GM13977 (cell line): ENCODE measurements at regions not wholly inside any gene's neighbourhood (a gene's known extent, or its start where the extent isn't known, plus 50 kb on each side); places are given as distances from the start of the nearest gene placed in this dataset.

Source experiments
- DNase-seq: peaks from one replicate; pipeline ENCODE4 v3.0.0; 2012; ENCODE audit warnings: low spot score
- in situ Hi-C: fragments of 300-500 bp; cut with MboI; formaldehyde crosslinking; loops from one replicate; pipeline ENCODE4 v1.12.0; 2022; ENCODE audit warnings: low sequenced_read_pairs, low pct_unique_long_range_greater_than_20kb, mixed read lengths, inconsistent platforms; ENCODE audit not compliant: unreplicated experiment
- TF ChIP-seq, protein P1 (sequence below): IDR thresholded peaks from 2 replicates; pipeline ENCODE4 v1.5.1; 2012; ENCODE audit warnings: mild to moderate bottlenecking, control low read depth; ENCODE audit not compliant: insufficient read depth; ENCODE audit errors: extremely low read depth, missing control alignments

DNA sequence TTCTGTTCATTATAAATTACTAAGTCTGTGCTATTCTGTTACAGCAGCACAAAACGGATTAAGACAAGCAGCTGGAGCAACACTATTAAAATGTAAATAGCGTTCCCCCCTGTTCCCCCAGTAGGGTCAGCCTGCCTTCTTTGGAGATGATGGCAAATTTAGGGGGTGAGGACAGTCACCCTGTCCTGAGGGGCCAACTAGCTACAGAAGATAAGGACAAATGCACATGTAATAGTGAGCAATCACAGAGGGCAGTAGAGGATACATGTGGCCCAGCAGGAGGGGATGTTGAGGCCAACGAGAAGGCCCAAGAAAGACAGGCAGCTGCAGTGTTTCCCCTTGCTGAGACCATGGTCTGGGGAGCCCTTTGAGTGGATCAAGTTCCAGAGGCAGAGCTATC lies 266.7 kb upstream of the CDYL start:
- TF ChIP-seq, protein P1, sequence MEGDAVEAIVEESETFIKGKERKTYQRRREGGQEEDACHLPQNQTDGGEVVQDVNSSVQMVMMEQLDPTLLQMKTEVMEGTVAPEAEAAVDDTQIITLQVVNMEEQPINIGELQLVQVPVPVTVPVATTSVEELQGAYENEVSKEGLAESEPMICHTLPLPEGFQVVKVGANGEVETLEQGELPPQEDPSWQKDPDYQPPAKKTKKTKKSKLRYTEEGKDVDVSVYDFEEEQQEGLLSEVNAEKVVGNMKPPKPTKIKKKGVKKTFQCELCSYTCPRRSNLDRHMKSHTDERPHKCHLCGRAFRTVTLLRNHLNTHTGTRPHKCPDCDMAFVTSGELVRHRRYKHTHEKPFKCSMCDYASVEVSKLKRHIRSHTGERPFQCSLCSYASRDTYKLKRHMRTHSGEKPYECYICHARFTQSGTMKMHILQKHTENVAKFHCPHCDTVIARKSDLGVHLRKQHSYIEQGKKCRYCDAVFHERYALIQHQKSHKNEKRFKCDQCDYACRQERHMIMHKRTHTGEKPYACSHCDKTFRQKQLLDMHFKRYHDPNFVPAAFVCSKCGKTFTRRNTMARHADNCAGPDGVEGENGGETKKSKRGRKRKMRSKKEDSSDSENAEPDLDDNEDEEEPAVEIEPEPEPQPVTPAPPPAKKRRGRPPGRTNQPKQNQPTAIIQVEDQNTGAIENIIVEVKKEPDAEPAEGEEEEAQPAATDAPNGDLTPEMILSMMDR, result no peak
- no peak for DNase-seq
- in situ Hi-C loops, result no loop called here

DNA sequence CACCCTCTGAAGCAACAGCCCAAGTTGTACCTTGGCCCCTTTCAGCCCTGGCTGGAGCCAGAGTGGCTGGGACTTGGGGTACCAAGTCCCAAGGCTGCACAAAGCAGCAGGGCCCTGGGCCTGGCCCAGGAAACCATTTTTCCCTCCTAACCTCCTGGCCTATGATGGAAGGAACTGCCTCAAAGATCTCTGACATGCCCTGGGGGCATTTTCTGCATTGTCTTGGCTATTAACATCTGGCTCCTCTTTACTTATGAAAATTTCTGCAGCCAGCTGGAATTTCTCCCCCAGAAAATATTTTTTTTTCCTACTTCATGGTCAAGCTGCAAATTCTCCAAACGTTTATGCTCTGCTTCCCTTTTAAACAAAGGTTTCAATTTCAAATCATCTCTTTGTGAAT lies 269.4 kb upstream of the CDYL start:
- in situ Hi-C loops, result no loop called here
- TF ChIP-seq, protein P1, result no peak
- DNase-seq, result no peak

DNA sequence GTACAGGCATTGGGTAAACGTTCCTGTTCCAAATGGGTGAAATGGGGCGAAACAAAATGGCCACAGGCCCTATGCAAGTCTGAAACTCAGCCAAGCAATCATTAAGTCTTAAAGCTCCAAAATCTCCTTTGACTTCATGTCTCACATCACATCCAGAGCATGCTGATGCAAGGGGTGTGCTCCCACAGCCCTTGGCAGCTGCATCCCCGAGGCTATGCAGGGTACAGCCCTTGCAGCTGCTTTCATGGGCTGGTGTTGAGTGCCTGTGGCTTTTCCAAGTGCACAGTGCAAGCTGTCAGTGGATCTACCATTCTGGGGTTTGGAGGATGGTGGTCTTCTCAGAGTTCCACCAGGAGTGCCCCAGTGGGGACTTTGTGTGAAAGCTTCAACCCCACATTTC lies 270.0 kb upstream of the CDYL start:
- TF ChIP-seq, protein P1, result no peak
- in situ Hi-C loops, result no loop called here
- DNase-seq, result no peak

DNA sequence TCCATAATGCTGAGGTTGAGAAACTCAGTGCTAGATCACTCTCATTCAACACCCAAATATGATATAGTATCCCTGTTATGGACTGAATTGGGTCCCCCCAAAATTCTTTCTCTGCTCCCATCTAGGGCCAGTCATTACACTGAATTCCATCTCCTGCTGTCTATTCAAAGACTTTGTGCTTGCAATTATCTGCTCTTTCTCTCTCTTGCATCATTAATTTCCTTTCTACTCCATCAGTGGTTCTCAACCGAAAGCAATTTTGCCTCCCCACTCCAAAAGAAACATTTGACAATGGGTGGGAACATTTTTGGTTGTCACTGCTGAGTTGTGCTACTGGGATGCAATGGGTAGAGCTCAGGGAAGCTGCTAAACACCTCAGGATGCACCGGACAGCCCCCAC lies 271.5 kb upstream of the CDYL start:
- TF ChIP-seq, protein P1, result no peak
- no peak for DNase-seq
- in situ Hi-C loops, result no loop called here

DNA sequence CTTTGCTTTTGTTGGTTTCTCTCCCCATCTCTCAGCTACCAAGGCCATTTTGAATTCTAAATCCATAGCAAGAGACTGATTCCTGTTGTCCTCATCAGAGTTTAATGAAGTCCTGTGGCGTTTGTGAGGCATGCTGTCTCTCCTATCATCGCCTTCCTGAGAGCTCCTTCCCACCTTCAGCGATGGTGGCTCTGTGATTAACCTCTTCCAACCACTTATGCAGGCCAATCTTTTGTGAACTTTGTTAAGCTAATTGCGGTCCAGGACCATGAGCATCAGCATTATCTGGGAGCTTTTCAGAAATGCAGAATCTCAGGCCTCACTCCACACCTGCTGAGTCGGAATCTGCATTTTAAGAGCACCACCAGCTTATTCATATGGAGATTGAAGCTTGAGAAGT lies 272.5 kb upstream of the CDYL start:
- no peak for DNase-seq
- TF ChIP-seq, protein P1, result no peak
- in situ Hi-C loops, result no loop called here

DNA sequence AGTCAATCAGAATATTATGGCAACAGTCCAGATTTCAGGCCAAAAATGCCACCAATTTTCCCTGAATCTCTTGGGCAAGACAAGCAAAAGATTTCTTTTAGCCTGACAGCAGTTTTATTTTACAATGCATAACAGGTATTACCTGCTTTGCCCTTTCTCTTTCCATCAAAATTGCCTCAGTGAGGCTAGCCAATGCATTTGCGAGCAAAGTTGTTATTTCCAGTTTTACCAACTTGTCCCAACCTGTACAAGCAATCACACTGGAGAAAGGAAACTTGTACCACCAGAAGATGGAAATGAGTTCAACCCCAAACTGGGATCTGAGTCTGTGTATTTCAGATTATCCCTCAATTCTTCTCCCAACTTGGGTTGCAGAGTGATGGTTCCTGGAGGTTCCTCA lies 279.9 kb upstream of the CDYL start:
- TF ChIP-seq, protein P1, result no peak
- in situ Hi-C loops, result no loop called here
- no peak for DNase-seq

DNA sequence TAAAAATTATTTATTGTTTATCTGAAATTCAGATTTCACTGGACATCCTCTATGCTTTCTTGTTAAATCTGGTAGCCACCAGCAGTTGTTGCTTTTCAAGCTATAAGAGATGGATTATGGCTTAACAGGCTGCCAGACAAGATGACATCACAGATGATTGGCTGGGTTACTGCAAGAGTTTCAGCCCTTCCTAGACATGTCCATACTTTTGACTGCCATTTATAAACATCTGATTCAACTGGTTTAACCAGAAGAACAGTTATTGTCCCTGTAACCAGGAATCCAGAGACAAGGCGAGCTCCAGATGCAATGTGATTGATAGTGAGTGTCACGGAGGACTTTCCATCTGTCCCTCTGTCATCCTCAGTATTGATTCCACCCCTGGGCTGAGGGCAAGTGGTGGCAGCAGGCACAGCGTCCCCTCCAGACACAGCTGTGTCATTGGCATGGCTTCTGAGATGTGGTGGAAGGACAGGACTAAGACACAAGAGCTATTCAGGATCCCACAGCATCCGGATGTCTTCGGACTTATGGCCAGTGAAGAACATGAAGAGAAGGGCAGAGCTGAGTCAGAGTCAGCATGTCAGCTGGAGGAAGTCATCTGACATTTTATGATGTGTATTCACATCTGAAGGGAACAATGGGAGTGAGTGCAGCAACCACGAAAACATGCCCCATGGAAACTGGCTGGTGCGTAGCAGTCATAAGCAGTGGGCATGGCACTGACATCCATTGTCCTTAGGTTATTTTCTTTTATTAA lies 284.5 kb upstream of the CDYL start:
- TF ChIP-seq, protein P1, result no peak
- no peak for DNase-seq
- in situ Hi-C loops, result no loop called here
